SK-N-SH treated with all-trans-retinoic acid at 6 μM for 48 hours (cell line): ENCODE measurements at regions not wholly inside any gene's neighbourhood (a gene's known extent, or its start where the extent isn't known, plus 50 kb on each side); places are given as distances from the start of the nearest gene placed in this dataset.

Experiments used
- CREB5 ChIP-seq: fragments of 250-450 bp; sonication (Bioruptor Pico); IDR thresholded peaks from 2 replicates; pipeline ENCODE4 v1.5.1; 2020; ENCODE audit warnings: low read depth, mild to moderate bottlenecking, moderate library complexity
- CSRNP3 ChIP-seq: fragments of 250-450 bp; sonication (Bioruptor Pico); IDR thresholded peaks from 2 replicates; pipeline ENCODE4 v1.5.1; 2021; ENCODE audit warnings: mild to moderate bottlenecking, moderate library complexity
- TCF4 ChIP-seq: fragments of 250-450 bp; sonication (Bioruptor Pico); IDR thresholded peaks from 2 replicates; pipeline ENCODE4 v1.8.0; 2021; ENCODE audit warnings: mild to moderate bottlenecking, moderate library complexity, borderline replicate concordance
- TOX ChIP-seq: fragments of 250-450 bp; sonication (Bioruptor Pico); IDR thresholded peaks from 2 replicates; pipeline ENCODE4 v1.8.0; 2021; ENCODE audit warnings: mild to moderate bottlenecking, moderate library complexity, borderline replicate concordance
- ZFP3 ChIP-seq: fragments of 250-450 bp; sonication (Bioruptor Pico); IDR thresholded peaks from 2 replicates; pipeline ENCODE4 v1.5.0; 2020; ENCODE audit warnings: mild to moderate bottlenecking, moderate library complexity
- ZNF8 ChIP-seq: fragments of 450-650 bp; formaldehyde crosslinking; IDR thresholded peaks from 2 replicates; pipeline ENCODE4 v1.5.0; 2020; ENCODE audit warnings: mild to moderate bottlenecking, moderate library complexity

- TF ChIP-seq CSRNP3 (CRISPR knock-in tag) (no peak), TCF4 (CRISPR knock-in tag) (no peak), ZFP3 (CRISPR knock-in tag) (no peak), TOX (CRISPR knock-in tag) (no peak), CREB5 (CRISPR knock-in tag) (no peak), ZNF8 (no peak)
Observed at GRCh38 chr3:182605882-182606611, 187.3 kb upstream of the ATP11B start.
